GM18858 (cell line): ENCODE measurements at regions not wholly inside any gene's neighbourhood (a gene's known extent, or its start where the extent isn't known, plus 50 kb on each side); places are given as distances from the start of the nearest gene placed in this dataset.
A peak's percentile ranks its signal among the peaks of the same experiment; 100 is the strongest.

Source experiments
- ATAC-seq: cut with Tn5 transposase; IDR thresholded peaks from one replicate; pipeline ENCODE4 v1.9.1; 2021; ENCODE audit not compliant: unreplicated experiment

GRCh38 chr3:28726840-28727239 is 378.2 kb upstream of the AZI2 start:
- peak; percentile 77 for ATAC-seq

DNA sequence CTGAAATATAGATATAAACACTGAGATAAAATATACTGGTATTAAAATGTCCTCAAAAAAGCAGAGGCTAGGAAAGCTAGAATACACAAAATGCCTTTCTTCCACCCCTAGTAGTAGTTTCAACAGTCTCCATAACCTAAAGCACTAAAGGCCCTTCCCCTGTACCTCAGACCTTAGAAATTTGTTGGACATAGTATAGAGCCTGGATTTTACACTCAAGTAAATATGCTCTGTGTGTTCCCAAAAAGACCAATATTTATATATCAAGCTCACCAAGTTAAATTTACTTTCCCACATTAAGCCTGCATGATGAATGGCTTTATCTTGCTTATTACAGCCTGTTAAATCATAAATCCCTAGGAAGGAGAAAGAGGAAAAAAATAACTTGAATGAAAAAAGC is 378.7 kb upstream of the AZI2 start:
- ATAC-seq, result no peak

- no peak for ATAC-seq
Measured at GRCh38 chr3:28738425-28738824, 389.8 kb upstream of the AZI2 start.

GRCh38 chr3:28739647-28740046 is 391.0 kb upstream of the AZI2 start:
- ATAC-seq, result no peak

DNA sequence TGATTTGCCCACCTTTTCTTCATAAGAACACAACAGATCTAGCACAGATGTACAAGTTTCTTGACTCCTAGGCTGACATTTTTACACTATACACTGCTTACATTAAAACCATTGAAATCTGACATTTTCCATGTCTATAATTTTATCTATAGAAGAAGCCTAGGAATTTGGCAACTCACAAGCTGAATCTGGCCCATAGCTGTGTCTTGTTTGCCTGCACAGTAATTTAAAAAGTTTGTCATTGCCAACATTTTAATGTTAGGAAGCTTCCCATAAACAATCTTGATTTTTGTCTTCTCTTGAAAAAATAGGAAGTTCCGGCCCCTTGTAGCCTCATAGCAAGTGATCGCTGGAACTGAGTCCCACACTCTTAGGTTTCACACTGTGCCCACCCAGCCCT is 394.6 kb upstream of the AZI2 start:
- ATAC-seq, result no peak

GRCh38 chr3:28743831-28744230 is 395.2 kb upstream of the AZI2 start:
- ATAC-seq, result no peak

- ATAC-seq, result no peak
Measured at GRCh38 chr3:28745436-28745835, 396.8 kb upstream of the AZI2 start.

DNA sequence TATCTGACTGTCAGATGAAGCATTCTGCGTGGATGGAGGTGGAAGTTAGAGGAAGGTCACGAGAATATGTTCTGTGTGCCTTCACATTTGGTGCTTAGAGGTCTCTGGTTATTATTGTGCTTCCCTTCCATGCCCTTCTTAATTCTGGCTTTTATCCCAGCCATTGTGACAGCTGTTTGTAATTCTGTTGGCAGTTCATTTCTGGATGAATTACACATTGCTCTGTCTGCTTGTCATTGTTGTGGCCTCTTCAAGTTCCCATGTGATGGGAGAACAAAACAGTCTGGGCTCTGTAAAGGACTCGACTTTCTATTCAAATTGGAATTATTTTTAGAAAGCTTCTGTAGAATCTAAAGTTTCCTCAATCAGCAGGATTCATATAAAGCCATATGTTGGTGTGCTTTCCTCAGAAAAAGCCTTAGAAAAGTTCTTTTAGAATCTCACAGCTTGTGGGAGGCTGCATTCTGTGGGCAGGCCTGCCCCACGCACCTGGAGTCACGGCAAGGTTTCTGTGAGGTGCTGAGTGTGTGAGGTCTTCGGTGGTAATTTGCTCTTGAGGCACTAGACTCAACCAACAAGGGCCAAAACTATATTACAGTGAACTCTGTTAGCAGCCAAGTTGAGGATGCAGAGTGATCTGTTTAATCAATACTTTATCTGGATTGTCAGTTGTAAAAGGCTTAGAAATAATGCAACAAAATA is 397.4 kb upstream of the AZI2 start:
- ATAC-seq, result no peak

- no peak for ATAC-seq
Measured at GRCh38 chr3:28746990-28747389, 398.4 kb upstream of the AZI2 start.

DNA sequence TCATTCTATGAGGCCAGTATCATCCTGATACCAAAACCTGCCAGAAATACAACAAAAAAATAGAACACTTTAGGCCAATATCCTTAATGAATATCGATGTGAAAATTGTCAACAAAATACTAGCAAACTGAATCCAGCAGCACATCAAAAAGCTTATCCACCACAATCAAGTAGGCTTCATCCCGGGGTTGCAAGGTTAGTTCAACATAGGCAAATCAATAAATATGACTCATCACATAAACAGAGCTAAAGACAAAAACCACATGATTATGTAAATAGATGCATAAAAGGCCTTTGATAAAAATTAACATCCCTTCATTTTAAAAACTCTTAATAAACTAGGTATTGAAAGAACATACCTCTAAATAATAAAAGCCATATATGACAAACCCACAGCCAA is 403.2 kb upstream of the AZI2 start:
- no peak for ATAC-seq

GRCh38 chr3:28752290-28752689 is 403.7 kb upstream of the AZI2 start:
- ATAC-seq, result no peak

DNA sequence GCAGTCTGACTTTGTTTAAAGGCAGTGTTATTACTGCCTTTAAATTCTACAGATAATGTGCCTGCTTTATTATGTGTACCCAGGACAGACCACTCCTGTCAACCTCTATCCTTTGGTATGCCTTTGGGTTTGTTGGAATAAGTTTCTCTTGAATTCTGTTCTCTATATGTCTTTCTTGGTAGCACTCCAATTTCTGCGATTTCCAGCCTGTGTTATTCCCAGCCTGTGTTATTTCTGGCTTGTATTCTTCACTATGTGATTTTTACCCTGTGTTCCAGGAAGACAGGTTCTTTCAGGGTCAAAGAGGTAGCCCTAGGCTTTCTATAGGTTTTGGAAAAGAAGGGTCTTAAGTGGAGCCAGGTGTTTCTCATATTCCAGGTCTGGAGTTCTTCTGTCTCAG is 407.4 kb upstream of the AZI2 start:
- ATAC-seq, result no peak

DNA sequence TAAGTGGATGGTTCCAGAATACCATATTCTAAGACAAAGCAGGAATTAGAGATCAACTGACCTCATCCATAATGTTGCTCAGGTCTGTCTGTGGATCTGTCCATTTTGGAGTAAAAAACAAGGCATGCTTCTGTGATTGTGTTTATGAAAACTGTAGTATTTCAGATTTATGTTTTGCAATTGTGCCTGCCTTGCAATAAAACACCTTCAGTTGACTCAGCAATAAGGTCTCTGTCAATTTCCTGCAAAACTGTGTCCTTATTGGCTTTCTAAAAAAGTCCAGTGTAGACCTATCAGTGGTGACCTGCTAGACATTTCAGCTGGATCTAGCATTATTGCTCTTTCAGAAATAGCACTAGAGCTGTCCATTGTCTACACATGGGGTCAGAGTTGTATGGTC is 409.5 kb upstream of the AZI2 start:
- no peak for ATAC-seq

DNA sequence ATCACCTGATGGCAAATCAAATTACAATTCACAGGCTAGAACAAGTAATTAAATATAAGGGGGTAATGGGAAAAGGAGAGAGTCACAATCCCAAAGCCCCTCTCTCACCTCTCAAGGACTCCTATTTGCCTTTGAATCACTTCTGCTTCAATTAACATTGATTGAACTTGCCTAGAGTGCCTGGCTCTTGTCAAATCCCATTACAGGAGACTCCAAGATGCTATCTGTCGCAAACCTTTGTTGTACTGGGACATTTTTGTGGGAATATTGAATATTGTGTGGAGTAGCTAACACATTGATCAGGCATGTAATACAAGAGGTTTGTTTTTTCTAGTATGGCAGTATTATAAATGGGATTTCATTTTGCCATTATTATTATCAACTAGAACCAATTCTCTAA is 412.8 kb upstream of the AZI2 start:
- no peak for ATAC-seq

DNA sequence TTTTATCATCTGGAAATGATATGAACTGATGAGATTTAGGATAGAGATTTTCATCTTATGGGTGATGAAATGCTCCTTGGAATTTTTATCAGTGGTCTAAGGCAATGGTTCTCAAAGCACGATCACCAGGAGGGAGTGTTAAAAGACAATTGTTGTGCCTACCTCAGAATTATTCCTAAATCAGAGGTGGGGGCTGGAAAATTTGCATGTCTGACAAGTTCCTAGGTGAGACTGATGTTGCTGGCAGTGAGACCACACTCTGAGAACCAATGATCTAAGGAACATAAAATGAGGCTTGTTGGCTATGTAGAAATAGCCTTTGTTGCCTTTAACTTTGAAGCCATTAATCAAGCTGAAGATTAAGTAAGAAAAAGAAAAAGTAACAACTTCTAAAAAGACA is 416.6 kb upstream of the AZI2 start:
- ATAC-seq, result no peak

- ATAC-seq, result no peak
Measured at GRCh38 chr3:28768439-28768838, 419.8 kb upstream of the AZI2 start.

DNA sequence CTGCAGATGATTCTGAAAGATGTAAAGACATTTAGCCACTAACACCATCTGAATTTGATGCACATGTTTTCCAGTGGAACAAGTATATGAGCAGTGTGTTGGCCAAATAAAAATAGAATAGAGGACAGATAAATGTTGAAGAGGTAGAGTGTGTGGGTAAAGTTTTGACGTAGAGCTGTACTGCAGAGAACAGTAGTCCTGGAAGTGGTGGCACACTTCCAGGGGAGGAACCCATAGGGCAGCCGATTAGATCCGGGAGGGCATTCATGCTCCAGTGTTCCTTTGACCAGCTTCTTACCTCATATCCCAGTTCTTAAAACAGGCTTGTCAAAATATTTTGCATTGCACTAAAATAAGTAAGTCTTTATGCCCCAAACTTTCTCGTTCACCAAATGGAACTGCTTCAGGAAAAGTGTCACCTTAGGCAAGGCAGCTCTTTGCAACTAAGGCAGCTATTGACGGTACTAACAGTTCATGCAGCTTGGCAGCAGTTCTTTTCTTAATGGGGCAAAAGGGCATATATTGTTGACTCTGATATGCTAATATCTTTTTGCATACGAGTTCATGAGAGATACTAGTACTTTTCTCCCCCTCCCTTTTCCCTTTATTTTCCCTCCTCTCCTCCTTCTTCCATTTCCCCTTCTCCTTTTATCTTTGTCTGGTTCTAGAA is 429.3 kb upstream of the AZI2 start:
- ATAC-seq, result no peak

GRCh38 chr3:28780480-28780879 is 431.9 kb upstream of the AZI2 start:
- ATAC-seq, result no peak

DNA sequence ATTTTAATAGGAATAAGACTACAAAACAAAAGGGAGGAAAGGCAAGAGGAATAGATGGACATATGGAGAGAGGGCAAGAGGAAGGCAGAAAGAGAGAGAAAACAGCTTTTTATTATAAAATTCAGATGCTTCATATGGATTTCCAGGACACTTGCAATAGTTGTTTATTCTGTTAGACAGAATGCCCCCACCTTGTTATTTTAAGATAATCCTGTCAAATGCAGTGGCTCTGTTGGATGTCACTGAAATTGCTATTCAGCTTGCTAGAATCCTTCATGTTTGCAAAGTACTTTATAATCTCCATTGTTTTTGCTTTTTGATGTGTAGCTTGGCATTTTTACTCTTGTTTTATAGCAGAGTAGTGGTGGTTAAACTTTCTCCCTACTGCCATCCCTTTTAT is 432.4 kb upstream of the AZI2 start:
- no peak for ATAC-seq

- ATAC-seq, result no peak
Measured at GRCh38 chr3:28786446-28786845, 437.8 kb upstream of the AZI2 start.

GRCh38 chr3:28788571-28788970 is 439.9 kb upstream of the AZI2 start:
- ATAC-seq, result no peak

GRCh38 chr3:28791713-28792255 is 443.2 kb upstream of the AZI2 start:
- no peak for ATAC-seq

DNA sequence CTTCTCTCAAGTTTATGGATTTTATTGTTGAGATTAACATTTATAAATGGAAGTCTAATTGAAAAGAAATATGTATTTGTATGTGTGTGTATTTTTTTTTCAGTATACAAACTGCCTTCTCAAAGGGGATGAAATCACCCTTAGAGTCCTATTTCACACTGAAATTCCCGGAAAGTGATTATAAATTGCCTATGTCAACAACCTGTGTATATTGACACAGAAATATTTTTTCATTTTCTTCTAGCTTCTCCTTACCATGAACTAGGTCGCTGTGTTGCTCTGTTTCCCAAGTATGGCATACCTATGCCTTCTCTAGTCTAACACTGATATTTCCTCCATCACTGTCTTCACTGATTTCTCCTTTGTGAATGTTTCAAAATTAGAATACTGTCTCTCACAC is 444.0 kb upstream of the AZI2 start:
- ATAC-seq, result no peak
